ENCODE measurements at regions not wholly inside any gene's neighbourhood (a gene's known extent, or its start where the extent isn't known, plus 50 kb on each side); places are given as distances from the start of the nearest gene placed in this dataset.

DNA sequence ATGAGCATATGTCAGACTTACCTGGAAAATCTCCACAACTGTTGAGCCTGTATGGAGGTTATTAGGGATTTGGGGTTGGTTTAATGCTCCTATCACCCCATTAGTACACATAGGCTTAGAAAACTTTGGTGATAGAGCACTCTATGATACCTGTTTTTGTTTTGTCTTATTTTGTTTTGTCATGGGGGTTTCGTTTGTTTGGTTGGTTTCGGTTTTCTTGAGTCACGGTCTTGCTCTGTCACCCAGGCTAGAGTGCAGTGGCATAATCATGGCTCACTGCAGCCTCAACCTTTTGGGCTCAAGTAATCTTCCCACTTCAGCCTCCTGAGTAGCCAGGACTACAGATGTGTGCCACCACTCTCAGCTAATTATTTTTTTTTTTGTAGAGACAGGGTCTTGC, 70.0 kb downstream of the MZT1 start:
- CTCF ChIA-PET: interaction anchor here (0.6 kb wide), 1 partner anchor 14 kb away, joined by 4 read pairs; no protein-coding TSS in a partner anchor

DNA sequence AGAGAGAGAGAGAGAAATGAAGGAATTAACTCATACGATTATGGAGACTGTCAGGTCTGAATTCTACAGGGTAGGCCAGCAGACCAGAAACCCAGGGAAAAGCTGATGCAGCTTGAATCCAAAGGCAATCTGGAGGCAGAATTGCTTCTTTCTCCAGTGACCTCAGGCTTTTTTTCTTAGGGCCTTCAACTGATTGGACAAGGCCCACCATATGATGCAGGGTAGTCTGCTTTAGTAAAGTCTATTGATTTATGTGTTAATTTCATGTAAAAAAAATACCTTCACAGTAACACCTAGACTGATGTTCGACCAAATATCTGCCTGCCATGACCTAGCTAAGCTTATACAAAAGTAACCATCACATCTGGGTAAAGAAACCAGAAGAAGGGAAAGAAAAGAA, 71.1 kb downstream of the MZT1 start:
- Mint-ChIP-seq H3K9me3 (no peaks in the 10 kb centered on the region), H3K4me3 (no peak overlapping the region), H3K4me1 (ENCODE audit: low read depth) (no peaks in the 10 kb centered on the region), H3K27me3 (ENCODE audit: low read depth) (peaks cover 23% of the 10 kb centered on the region), H3K36me3 (ENCODE audit: low read depth) (no peaks in the 10 kb centered on the region), H3K27ac (no peak overlapping the region)
- CTCF ChIA-PET: interaction anchor here (0.8 kb wide), 1 partner anchor 13 kb away, joined by 7 read pairs; no protein-coding TSS in a partner anchor
- intact Hi-C loops (cut with micrococcal nuclease): no loop called here
- DNase-seq: no peak

More for the DNA sequence above, 70.0 kb downstream of the MZT1 start:
- Mint-ChIP-seq H3K4me3 (no peak overlapping the region), H3K9me3 (no peaks in the 10 kb centered on the region), H3K4me1 (ENCODE audit: low read depth) (no peaks in the 10 kb centered on the region), H3K27ac (no peak overlapping the region), H3K36me3 (ENCODE audit: low read depth) (no peaks in the 10 kb centered on the region), H3K27me3 (ENCODE audit: low read depth) (peaks cover 25% of the 10 kb centered on the region)
- DNase-seq: no peak
- intact Hi-C loops (cut with micrococcal nuclease): no loop called here

DNA sequence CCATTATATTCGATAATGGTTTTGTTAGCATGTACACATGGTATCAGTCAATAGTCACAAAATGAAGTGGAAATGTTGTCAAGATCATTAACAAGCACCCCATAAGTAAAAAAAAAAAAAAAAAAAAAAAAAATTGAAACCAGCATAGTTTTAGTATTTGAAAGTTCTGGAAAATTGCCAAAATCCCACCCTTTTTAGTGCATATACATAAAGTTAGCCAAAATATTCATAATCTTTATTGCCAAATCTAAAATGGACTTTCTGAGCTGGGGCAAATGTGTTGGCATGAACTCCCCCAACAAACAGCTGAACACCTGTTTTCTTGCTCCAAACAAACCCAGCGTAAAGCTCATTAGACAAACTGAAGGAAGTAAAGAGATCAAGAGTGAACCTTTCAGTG, 73.9 kb downstream of the MZT1 start:
- Mint-ChIP-seq H3K9me3 (no peaks in the 10 kb centered on the region), H3K4me1 (ENCODE audit: low read depth) (no peaks in the 10 kb centered on the region), H3K27me3 (ENCODE audit: low read depth) (peaks cover 29% of the 10 kb centered on the region), H3K27ac (no peak overlapping the region), H3K36me3 (ENCODE audit: low read depth) (no peaks in the 10 kb centered on the region), H3K4me3 (no peak overlapping the region)
- intact Hi-C loops (cut with micrococcal nuclease): no loop called here
- CTCF ChIA-PET: no interaction called here
- DNase-seq: no peak

DNA sequence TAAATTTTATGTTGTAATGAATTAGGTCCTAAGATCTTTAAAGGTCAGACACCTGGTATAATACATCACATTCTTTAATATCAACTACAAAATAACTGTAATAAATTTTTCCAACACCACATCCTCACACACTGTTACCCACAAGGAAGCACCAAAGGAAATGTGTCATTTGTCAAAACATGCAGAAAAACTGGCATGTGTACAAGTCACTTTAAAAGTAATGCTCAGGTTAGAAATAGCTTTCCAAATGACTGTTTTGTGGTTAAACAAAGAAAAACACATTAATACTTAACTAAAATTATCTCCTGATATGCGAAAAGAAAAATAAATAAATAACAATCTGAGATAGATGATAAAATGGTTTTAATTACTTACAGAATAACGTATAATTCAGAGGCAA, 74.7 kb downstream of the MZT1 start:
- H3K4me3 Mint-ChIP-seq: no peak overlapping the region
- no peaks in the 10 kb centered on the region for H3K36me3 Mint-ChIP-seq (ENCODE audit: low read depth)
- CTCF ChIA-PET: no interaction called here

DNA sequence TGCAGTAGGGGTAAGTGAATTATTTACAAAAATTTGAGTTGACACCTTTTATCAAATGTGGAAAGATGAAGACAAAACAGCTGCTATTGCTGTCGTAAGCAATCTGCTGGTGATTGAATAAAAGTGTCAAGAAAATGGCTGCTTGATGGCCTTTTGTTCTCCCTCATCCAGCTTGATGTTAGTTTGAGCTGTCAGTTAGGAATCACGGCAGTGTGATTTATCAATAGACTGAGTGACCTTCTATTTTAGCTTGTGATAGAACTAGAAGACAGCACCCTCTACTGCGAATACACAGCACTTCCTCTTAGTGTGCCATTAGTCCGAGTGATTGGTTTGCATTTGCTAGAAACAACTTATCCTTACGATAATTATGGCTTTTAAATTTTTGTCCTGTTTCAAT, 76.3 kb downstream of the MZT1 start:
- no peak overlapping the region for H3K4me3 Mint-ChIP-seq
- no peaks in the 10 kb centered on the region for H3K9me3 Mint-ChIP-seq
- intact Hi-C loops (cut with micrococcal nuclease): no loop called here
- H3K27ac Mint-ChIP-seq: no peak overlapping the region
- DNase-seq: no peak
- H3K4me1 Mint-ChIP-seq (ENCODE audit: low read depth): no peaks in the 10 kb centered on the region
- CTCF ChIA-PET: interaction anchor here (1.4 kb wide), 1 partner anchor 45 kb away, joined by 4 read pairs; no protein-coding TSS in a partner anchor
- peaks cover 25% of the 10 kb centered on the region for H3K27me3 Mint-ChIP-seq (ENCODE audit: low read depth)
- no peaks in the 10 kb centered on the region for H3K36me3 Mint-ChIP-seq (ENCODE audit: low read depth)

More for the DNA sequence above, 74.7 kb downstream of the MZT1 start:
- H3K4me1 Mint-ChIP-seq (ENCODE audit: low read depth): no peaks in the 10 kb centered on the region
- H3K27ac Mint-ChIP-seq: no peak overlapping the region
- intact Hi-C loops (cut with micrococcal nuclease): no loop called here
- peaks cover 23% of the 10 kb centered on the region for H3K27me3 Mint-ChIP-seq (ENCODE audit: low read depth)
- H3K9me3 Mint-ChIP-seq: no peaks in the 10 kb centered on the region
- no peak for DNase-seq

DNA sequence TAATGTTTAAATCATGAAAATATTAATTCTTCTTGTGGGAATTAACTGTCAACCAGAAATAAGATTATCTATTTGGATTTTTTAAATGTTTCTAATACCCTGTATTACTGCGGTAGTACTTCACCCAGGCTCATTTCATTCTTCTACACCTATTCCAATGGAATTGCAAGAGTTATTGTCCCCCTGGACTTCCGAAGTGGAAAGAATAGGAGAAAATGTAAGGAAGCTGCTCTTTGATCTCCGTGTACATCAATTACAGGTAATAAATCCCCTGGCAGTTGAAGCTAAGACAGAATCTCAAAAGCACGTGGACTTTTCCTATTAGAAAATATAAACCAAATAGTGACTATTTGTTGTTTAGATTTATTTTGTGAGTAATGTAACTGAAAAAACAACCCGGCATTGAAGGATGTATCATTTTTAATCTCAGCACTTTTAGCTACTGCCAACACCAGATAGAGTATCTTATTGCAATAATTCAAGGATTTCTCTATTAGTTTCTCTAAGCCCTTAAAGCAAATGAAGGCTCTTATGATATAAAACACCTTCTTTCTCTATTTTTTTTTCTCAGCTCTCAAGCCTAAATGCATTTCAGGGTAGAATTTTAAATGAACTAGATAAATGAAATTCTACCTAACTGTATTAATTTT, 77.3 kb downstream of the MZT1 start:
- CTCF ChIA-PET: interaction anchor here (1.4 kb wide), 1 partner anchor 46 kb away, joined by 4 read pairs; no protein-coding TSS in a partner anchor
- DNase-seq: no peak
- intact Hi-C loops (cut with micrococcal nuclease): no loop called here
- Mint-ChIP-seq H3K27ac (no peak overlapping the region), H3K27me3 (ENCODE audit: low read depth) (peaks cover 25% of the 10 kb centered on the region), H3K9me3 (no peaks in the 10 kb centered on the region), H3K4me3 (no peak overlapping the region), H3K4me1 (ENCODE audit: low read depth) (no peaks in the 10 kb centered on the region), H3K36me3 (ENCODE audit: low read depth) (no peaks in the 10 kb centered on the region)

DNA sequence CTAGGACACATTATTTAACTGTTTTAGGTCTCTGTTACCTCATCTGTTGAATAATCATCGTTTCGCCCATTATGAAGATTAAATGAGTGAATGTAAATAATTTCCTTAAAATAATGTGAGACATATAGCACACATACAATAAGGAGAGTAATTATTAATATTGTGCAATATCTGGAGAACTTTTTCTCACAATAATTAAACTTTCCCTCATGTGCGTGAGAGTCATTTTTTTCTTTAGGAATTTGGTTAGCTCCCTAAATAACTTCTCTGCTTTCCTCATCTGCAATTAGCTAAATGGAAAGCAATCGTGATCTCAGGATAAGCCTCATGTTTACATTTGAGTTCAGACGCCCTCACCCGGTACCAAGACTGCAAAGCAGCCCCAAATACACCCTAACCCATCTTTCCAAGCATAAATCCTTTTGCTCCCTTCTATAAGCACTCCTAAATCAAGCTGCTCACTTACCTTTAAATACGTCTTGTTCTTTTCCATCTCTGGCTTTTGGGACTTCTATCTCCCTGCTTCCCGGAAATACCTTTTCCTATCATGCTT, 78.8 kb downstream of the MZT1 start:
- Mint-ChIP-seq H3K4me3 (no peak overlapping the region), H3K4me1 (ENCODE audit: low read depth) (no peaks in the 10 kb centered on the region), H3K27ac (no peak overlapping the region), H3K36me3 (ENCODE audit: low read depth) (no peaks in the 10 kb centered on the region), H3K9me3 (no peaks in the 10 kb centered on the region), H3K27me3 (ENCODE audit: low read depth) (peaks cover 22% of the 10 kb centered on the region)
- no peak for DNase-seq
- CTCF ChIA-PET: no interaction called here
- intact Hi-C loops (cut with micrococcal nuclease): no loop called here

DNA sequence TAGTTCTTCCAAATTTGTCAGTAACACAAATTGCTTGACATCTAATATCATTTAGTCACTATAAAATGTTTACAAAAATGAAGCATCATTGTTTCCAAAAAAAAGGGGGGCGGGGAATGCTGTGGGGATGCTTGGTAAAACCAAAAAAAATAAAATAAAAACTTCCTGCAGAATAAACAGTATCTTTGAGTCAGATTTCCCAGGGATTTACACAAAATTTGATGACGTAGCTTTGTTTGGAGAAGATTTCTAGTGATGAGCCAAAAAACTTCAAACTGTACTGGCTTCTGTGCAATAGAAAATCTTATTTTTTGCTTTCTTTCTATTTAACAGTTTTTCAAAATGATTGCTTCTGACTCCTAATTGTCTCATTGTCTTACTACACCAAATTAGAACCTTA, 80.0 kb downstream of the MZT1 start:
- intact Hi-C loops (cut with micrococcal nuclease): no loop called here
- H3K27ac Mint-ChIP-seq: no peak overlapping the region
- CTCF ChIA-PET: no interaction called here
- DNase-seq: no peak
- H3K27me3 Mint-ChIP-seq (ENCODE audit: low read depth): peaks cover 22% of the 10 kb centered on the region
- no peaks in the 10 kb centered on the region for H3K9me3 Mint-ChIP-seq
- H3K4me1 Mint-ChIP-seq (ENCODE audit: low read depth): no peaks in the 10 kb centered on the region
- no peak overlapping the region for H3K4me3 Mint-ChIP-seq
- no peaks in the 10 kb centered on the region for H3K36me3 Mint-ChIP-seq (ENCODE audit: low read depth)

DNA sequence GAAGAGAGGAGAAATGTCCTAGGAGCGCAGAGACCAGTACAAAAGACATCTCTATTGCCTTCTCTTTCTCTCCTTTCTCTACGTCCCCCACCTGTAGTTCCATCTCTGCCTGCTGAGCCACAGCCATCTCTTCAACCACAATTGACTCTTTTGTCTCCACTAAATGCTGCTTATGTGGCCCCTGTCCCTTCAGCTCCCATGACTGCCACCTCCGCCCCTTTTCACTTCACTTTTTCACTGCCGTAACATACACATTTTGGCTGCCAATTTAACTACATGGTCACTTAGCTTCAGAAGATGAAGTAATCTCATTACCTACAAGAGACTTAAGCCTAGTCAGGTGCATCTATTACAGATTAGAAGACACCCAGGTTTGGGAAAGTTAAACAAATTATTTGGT, 81.9 kb downstream of the MZT1 start:
- Mint-ChIP-seq H3K27me3 (ENCODE audit: low read depth) (peaks cover 14% of the 10 kb centered on the region), H3K4me1 (ENCODE audit: low read depth) (no peaks in the 10 kb centered on the region), H3K4me3 (no peak overlapping the region), H3K36me3 (ENCODE audit: low read depth) (no peaks in the 10 kb centered on the region), H3K9me3 (no peaks in the 10 kb centered on the region), H3K27ac (no peak overlapping the region)
- DNase-seq: no peak
- intact Hi-C loops (cut with micrococcal nuclease): no loop called here
- CTCF ChIA-PET: no interaction called here

DNA sequence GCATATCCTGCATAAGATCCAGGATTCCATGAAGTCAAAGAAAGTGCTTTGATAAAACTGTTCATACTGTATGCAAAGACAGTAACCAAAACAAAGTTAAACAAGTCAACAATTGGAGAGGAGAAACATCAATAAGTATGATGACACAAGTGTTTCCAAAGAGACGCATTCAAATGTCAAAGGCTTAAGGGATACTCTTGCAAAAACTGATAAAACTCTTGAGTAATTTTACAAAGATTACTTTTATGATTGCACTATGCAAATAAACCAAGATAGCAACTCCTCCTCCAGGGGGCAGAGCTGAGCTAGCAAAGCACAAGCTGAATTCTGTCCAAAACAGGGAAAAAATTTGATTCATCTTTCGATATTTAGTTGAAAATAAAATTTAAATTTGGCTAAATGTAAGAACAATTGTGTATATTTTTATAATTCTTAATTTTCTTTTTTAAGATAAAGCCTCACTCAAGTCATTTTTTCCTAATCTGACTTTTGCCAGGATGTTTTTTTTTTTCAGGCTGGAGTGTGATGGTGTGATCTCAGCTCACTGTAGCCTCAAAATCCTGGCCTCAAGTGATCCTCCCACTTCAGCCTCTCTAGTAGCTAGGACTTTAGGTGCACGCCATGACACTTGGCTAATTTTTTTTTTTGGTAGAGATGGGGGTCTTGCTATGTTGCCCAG, 84.0 kb downstream of the MZT1 start:
- H3K36me3 Mint-ChIP-seq (ENCODE audit: low read depth): no peaks in the 10 kb centered on the region
- CTCF ChIA-PET: interaction anchor here (0.6 to 1.8 kb wide), 10 partner anchors 9 to 1595 kb away, joined by 3 to 7 read pairs (median 4); no protein-coding TSS in a partner anchor
- intact Hi-C loops (cut with micrococcal nuclease): loop anchor here (1.0 to 5.0 kb wide), 3 partner anchors 54 to 1065 kb away; partner anchors contain the start of gene PIBF1
- no peaks in the 10 kb centered on the region for H3K4me1 Mint-ChIP-seq (ENCODE audit: low read depth)
- no peaks in the 10 kb centered on the region for H3K9me3 Mint-ChIP-seq
- H3K27ac Mint-ChIP-seq: no peak overlapping the region
- H3K27me3 Mint-ChIP-seq (ENCODE audit: low read depth): peaks cover 9% of the 10 kb centered on the region
- peak; percentile 77 for DNase-seq
- no peak overlapping the region for H3K4me3 Mint-ChIP-seq

DNA sequence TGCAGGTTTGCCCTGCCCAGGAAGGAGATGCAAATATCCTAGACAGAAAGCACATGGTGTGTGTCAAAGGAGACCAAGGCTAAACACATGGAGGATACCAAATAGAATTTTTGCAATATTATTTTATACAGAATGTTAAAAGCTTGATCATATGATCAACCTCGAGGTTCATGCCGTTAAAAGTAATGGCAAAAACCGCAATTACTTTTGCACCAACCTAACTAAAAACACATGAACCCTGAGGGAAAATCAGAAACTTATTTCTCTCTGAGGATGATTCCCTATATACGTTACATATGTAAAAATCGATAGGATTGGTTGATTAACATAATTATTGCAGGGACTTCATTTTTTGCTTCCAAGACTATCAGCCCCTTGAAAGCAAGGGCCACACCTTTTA, 88.1 kb downstream of the MZT1 start:
- intact Hi-C loops (cut with micrococcal nuclease): no loop called here

DNA sequence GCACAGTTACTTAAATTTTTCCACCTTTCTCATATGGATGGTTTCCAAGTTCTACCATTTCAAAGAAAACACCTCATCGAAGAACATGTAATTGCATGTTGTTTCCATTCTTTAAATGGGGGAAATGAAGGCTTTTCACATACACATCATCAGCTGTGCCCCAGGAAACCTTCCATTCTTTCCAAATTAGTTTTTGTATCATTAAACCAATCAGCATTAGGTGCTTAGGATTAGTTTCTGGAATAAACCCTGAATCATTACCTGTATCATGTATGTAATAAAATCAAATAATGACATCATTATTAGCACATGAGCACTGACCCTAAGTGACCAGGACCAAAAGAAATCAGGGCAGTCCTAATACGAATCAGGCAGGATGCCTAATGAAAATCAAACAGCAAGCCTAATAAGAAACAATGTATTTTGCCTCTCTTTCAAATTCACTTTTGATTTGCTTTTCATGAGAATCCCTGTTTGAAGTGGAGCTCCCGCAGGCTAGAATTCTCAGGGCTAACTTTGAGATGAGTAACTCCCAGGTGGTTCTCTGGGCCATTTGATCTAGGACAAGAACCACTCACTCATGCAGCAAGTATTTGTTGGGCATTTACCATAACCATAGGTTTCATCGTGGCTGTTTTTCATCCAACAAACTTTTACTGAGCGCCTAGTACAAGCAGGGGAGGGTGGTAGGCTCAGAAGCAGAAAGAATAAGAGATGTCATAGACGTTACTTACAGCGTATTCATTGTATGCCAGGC, 89.2 kb downstream of the MZT1 start:
- Mint-ChIP-seq H3K27ac (no peak overlapping the region), H3K9me3 (no peaks in the 10 kb centered on the region), H3K4me1 (ENCODE audit: low read depth) (no peaks in the 10 kb centered on the region), H3K27me3 (ENCODE audit: low read depth) (no peaks in the 10 kb centered on the region), H3K4me3 (no peak overlapping the region), H3K36me3 (ENCODE audit: low read depth) (no peaks in the 10 kb centered on the region)
- CTCF ChIA-PET: interaction anchor here (0.6 kb wide), 1 partner anchor 1060 kb away, joined by 3 read pairs; no protein-coding TSS in a partner anchor
- intact Hi-C loops (cut with micrococcal nuclease): no loop called here
- DNase-seq: no peak

More for the DNA sequence above, 88.1 kb downstream of the MZT1 start:
- H3K27me3 Mint-ChIP-seq (ENCODE audit: low read depth): no peaks in the 10 kb centered on the region
- H3K4me3 Mint-ChIP-seq: no peak overlapping the region
- no peak for DNase-seq
- H3K4me1 Mint-ChIP-seq (ENCODE audit: low read depth): no peaks in the 10 kb centered on the region
- CTCF ChIA-PET: no interaction called here
- H3K9me3 Mint-ChIP-seq: no peaks in the 10 kb centered on the region
- no peaks in the 10 kb centered on the region for H3K36me3 Mint-ChIP-seq (ENCODE audit: low read depth)
- no peak overlapping the region for H3K27ac Mint-ChIP-seq
